GM06990 (cell line): ENCODE measurements at regions not wholly inside any gene's neighbourhood (a gene's known extent, or its start where the extent isn't known, plus 50 kb on each side); places are given as distances from the start of the nearest gene placed in this dataset.

Experiments used
- DNase-seq: peaks from one replicate; pipeline ENCODE4 v3.0.0-alpha.2; 2011; ENCODE audit not compliant: insufficient read length; ENCODE audit errors: extremely low read depth
- H3K27me3 ChIP-seq: replicated peaks from 2 replicates; pipeline ENCODE4 v1.6.0; 2011; ENCODE audit warnings: low read length; ENCODE audit not compliant: control insufficient read depth, insufficient read depth
- H3K36me3 ChIP-seq: 2 replicates; pipeline ENCODE4 v1.5.1; 2011; ENCODE audit warnings: low read length; ENCODE audit not compliant: control insufficient read depth, insufficient read depth
- H3K4me3 ChIP-seq: replicated peaks from 2 replicates; pipeline ENCODE4 v1.5.1; 2011; ENCODE audit warnings: low read depth, mild to moderate bottlenecking, control low read depth, low read length
- CTCF ChIP-seq: IDR thresholded peaks from 2 replicates; pipeline ENCODE4 v1.5.1; 2011; ENCODE audit warnings: low read length, control low read depth, mild to moderate bottlenecking, inconsistent platforms; ENCODE audit not compliant: insufficient read depth, poor library complexity, severe bottlenecking

GRCh38 chr4:60812811-60813210 lies 387.3 kb upstream of the ADGRL3 start:
- no peak for DNase-seq
- Histone ChIP-seq H3K4me3 (no peak overlapping the region), H3K27me3 (no peaks in the 10 kb centered on the region), H3K36me3 (no peaks in the 10 kb centered on the region)
- no peak for TF ChIP-seq CTCF

GRCh38 chr4:60814549-60814948 lies 385.6 kb upstream of the ADGRL3 start:
- no peaks in the 10 kb centered on the region for H3K36me3 ChIP-seq
- H3K27me3 ChIP-seq: no peaks in the 10 kb centered on the region
- H3K4me3 ChIP-seq: no peak overlapping the region
- DNase-seq: no peak
- no peak for TF ChIP-seq CTCF

- no peak for DNase-seq
- TF ChIP-seq CTCF: no peak
- no peaks in the 10 kb centered on the region for H3K27me3 ChIP-seq
Observed at GRCh38 chr4:60817609-60818008, 382.5 kb upstream of the ADGRL3 start.

GRCh38 chr4:60822986-60823385 lies 377.1 kb upstream of the ADGRL3 start:
- TF ChIP-seq CTCF: no peak
- no peaks in the 10 kb centered on the region for H3K27me3 ChIP-seq

More at GRCh38 chr4:60817609-60818008, 382.5 kb upstream of the ADGRL3 start:
- no peaks in the 10 kb centered on the region for H3K36me3 ChIP-seq
- H3K4me3 ChIP-seq: no peak overlapping the region

GRCh38 chr4:60840020-60840419 lies 360.1 kb upstream of the ADGRL3 start:
- DNase-seq: no peak
- H3K4me3 ChIP-seq: no peak overlapping the region
- no peaks in the 10 kb centered on the region for H3K27me3 ChIP-seq
- no peaks in the 10 kb centered on the region for H3K36me3 ChIP-seq
- TF ChIP-seq CTCF: no peak

More at GRCh38 chr4:60822986-60823385, 377.1 kb upstream of the ADGRL3 start:
- Histone ChIP-seq H3K36me3 (no peaks in the 10 kb centered on the region), H3K4me3 (no peak overlapping the region)
- no peak for DNase-seq

- no peak for TF ChIP-seq CTCF
- Histone ChIP-seq H3K27me3 (no peaks in the 10 kb centered on the region), H3K36me3 (no peaks in the 10 kb centered on the region), H3K4me3 (no peak overlapping the region)
- no peak for DNase-seq
Observed at GRCh38 chr4:60846678-60847077, 353.4 kb upstream of the ADGRL3 start.
